ENCODE measurements at regions not wholly inside any gene's neighbourhood (a gene's known extent, or its start where the extent isn't known, plus 50 kb on each side); places are given as distances from the start of the nearest gene placed in this dataset.

DNA sequence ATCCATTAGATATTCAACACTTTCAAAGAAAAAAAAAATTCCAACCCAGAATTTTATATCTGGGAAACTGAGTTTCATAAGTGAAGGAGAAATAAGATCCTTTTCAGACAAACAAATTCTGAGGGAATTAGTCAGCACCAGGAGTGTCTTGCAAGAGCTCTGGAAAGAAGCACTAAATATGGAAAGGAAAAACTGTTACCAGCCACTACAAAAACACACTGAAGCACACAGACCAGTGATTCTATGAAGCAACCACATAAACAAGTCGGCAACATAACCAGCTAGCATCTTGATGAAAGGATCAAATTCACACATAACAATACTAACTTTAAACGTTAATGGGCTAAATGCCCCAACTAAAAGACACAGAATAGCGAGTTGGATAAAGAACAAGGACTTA is 368.4 kb upstream of the MIR17HG start:
- H3K4me1 ChIP-seq: no peaks in the 10 kb centered on the region
- WGBS (ENCODE audit: insufficient coverage, low coverage, low lambda C conversion rate, missing lambda C conversion rate): 35% methylated on average over 3 of the region's 3 CpGs
- TF ChIP-seq POLR2A (IDR thresholded peaks at IDR 0.05): no peak
- no peaks in the 10 kb centered on the region for H3K27me3 ChIP-seq
- H3K36me3 ChIP-seq: no peaks in the 10 kb centered on the region
- ATAC-seq (no peak), DNase-seq (no peak)
- intact Hi-C loops (cut with DNase I): no loop called here
- no peak overlapping the region for H3K4me3 ChIP-seq
- no peaks in the 10 kb centered on the region for H3K9me3 ChIP-seq
- H3K27ac ChIP-seq: no peak overlapping the region

DNA sequence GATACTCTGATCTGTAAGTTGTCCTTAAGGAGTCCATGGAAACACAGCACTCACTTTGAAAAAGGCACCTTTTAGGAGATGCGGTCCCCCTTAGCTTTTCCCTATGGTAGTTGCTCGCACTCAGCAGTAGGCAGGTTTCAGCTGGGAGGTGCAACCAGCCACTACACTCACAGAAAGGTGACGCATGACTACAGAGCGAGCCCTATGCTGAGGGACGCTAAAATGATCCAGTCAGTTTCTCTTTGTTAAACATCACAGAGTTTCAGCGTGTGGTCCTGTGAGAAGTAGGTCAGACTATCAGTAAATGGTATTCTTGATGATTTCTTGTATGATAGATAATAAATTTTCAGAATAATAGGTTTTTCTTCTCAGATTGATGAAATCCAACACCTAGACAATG is 362.7 kb upstream of the MIR17HG start:
- 76% methylated on average over 6 of the region's 6 CpGs for WGBS (ENCODE audit: insufficient coverage, low coverage, low lambda C conversion rate, missing lambda C conversion rate)
- intact Hi-C loops (cut with DNase I): no loop called here
- no peaks in the 10 kb centered on the region for H3K27me3 ChIP-seq

DNA sequence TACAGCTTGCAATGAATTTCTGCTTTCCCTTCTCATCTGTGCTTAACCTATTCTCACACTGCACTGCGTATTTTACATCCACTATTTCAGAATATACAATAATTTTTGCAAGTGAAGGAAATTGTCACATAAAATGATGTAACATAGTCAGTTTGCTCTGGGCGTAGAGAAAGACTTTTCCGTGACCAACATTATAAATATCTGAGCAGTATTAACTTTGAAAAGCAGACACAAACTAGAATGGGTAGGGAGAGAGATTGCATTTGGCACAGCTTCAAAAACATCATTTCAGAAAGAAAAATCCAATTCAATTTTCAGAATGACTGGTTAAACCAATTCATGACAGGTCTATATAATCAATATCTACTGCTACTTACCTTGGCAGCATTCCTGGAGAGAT is 352.5 kb upstream of the MIR17HG start:
- 56% methylated on average over 3 of the region's 3 CpGs for WGBS (ENCODE audit: insufficient coverage, low coverage, low lambda C conversion rate, missing lambda C conversion rate)
- Histone ChIP-seq H3K27me3 (no peaks in the 10 kb centered on the region), H3K9me3 (no peaks in the 10 kb centered on the region), H3K27ac (no peak overlapping the region), H3K4me1 (no peaks in the 10 kb centered on the region), H3K36me3 (no peaks in the 10 kb centered on the region), H3K4me3 (no peak overlapping the region)
- ATAC-seq (no peak), DNase-seq (no peak)
- TF ChIP-seq POLR2A (IDR thresholded peaks at IDR 0.05): no peak
- TF ChIP-seq, protein P1, sequence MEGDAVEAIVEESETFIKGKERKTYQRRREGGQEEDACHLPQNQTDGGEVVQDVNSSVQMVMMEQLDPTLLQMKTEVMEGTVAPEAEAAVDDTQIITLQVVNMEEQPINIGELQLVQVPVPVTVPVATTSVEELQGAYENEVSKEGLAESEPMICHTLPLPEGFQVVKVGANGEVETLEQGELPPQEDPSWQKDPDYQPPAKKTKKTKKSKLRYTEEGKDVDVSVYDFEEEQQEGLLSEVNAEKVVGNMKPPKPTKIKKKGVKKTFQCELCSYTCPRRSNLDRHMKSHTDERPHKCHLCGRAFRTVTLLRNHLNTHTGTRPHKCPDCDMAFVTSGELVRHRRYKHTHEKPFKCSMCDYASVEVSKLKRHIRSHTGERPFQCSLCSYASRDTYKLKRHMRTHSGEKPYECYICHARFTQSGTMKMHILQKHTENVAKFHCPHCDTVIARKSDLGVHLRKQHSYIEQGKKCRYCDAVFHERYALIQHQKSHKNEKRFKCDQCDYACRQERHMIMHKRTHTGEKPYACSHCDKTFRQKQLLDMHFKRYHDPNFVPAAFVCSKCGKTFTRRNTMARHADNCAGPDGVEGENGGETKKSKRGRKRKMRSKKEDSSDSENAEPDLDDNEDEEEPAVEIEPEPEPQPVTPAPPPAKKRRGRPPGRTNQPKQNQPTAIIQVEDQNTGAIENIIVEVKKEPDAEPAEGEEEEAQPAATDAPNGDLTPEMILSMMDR (IDR thresholded peaks at IDR 0.05): no peak
- intact Hi-C loops (cut with DNase I): no loop called here

More for the DNA sequence above, 362.7 kb upstream of the MIR17HG start:
- no peak for TF ChIP-seq POLR2A (IDR thresholded peaks at IDR 0.05)
- TF ChIP-seq, protein P1 (IDR thresholded peaks at IDR 0.05): no peak
- DNase-seq (no peak), ATAC-seq (no peak)
- Histone ChIP-seq H3K4me3 (no peak overlapping the region), H3K36me3 (no peaks in the 10 kb centered on the region), H3K9me3 (no peaks in the 10 kb centered on the region), H3K27ac (no peak overlapping the region), H3K4me1 (no peaks in the 10 kb centered on the region)

DNA sequence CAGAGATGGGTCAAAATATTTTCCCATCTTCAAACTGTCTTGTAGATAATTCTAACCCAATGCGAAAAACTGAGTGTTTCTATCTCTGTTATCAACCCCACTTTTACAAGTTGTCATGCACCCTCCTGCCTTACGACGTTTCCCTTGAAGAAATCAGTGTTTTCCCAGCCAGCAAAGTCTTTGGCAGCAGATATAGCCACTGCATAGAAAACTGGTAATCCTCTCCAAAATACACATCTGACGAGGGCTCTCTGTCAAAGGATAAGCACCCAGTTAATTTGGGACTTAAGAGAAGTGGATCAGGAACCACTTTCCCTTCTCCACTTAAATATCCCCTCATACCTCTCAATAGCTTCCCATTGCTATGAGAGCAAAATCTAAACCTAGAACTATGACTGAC is 351.9 kb upstream of the MIR17HG start:
- H3K4me3 ChIP-seq: no peak overlapping the region
- no peak overlapping the region for H3K27ac ChIP-seq
- intact Hi-C loops (cut with DNase I): no loop called here
- 38% methylated on average over 4 of the region's 4 CpGs for WGBS (ENCODE audit: insufficient coverage, low coverage, low lambda C conversion rate, missing lambda C conversion rate)
- no peaks in the 10 kb centered on the region for H3K4me1 ChIP-seq
- DNase-seq: no peak
- H3K9me3 ChIP-seq: no peaks in the 10 kb centered on the region
- no peaks in the 10 kb centered on the region for H3K36me3 ChIP-seq
- TF ChIP-seq, protein P1 (IDR thresholded peaks at IDR 0.05): no peak
- no peak for TF ChIP-seq POLR2A (IDR thresholded peaks at IDR 0.05)
- ATAC-seq: no peak
- no peaks in the 10 kb centered on the region for H3K27me3 ChIP-seq

DNA sequence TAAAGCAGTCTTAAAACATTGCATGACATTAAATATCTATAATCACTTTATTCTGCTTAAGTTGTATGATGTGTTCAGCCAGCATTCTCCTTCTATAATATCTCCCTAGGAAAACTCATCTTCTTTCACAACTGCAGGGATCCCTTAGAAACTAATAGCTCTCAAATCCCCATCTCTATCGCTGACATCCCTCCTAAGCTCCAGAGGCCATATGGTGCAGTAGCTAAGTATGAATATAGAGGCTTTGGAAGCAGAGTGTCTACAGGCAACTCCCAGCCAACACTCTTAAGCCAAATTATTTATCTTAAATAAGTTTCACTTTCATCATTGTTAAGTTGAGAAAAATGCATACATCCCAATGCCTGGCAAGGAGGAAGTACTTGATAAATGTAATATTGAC is 349.5 kb upstream of the MIR17HG start:
- H3K4me3 ChIP-seq: no peak overlapping the region
- ATAC-seq: no peak
- no peaks in the 10 kb centered on the region for H3K9me3 ChIP-seq
- intact Hi-C loops (cut with DNase I): no loop called here
- H3K36me3 ChIP-seq: no peaks in the 10 kb centered on the region
- 73% methylated on average over 1 of the region's 1 CpG for WGBS (ENCODE audit: insufficient coverage, low coverage, low lambda C conversion rate, missing lambda C conversion rate)
- no peak for DNase-seq
- H3K4me1 ChIP-seq: no peaks in the 10 kb centered on the region
- H3K27ac ChIP-seq: no peak overlapping the region
- TF ChIP-seq, protein P1 (IDR thresholded peaks at IDR 0.05): no peak
- TF ChIP-seq POLR2A (IDR thresholded peaks at IDR 0.05): no peak
- H3K27me3 ChIP-seq: no peaks in the 10 kb centered on the region
